Spinal cord (tissue), 9 donors: ENCODE measurements at regions not wholly inside any gene's neighbourhood (a gene's known extent, or its start where the extent isn't known, plus 50 kb on each side); places are given as distances from the start of the nearest gene placed in this dataset.
A peak's percentile ranks its signal among the peaks of the same experiment; 100 is the strongest.

Experiments used
- DNase-seq, 6 donors: peaks; one replicate each; pipeline versions ENCODE4 v3.0.0 to v3.0.0-alpha.2; 2013 to 2015; ENCODE audit warnings: low spot score in 6 of 6, low read depth in 4 of 6
- H3K27ac ChIP-seq: one replicate; pipeline ENCODE4 v1.5.1; 2013; ENCODE audit warnings: low read depth, low read length, control low read depth
- H3K27me3 ChIP-seq: one replicate; pipeline ENCODE4 v1.6.1; 2013; ENCODE audit warnings: low read length; ENCODE audit not compliant: control insufficient read depth, insufficient read depth
- H3K36me3 ChIP-seq: one replicate; pipeline ENCODE4 v1.6.1; 2013; ENCODE audit warnings: low read length; ENCODE audit not compliant: control insufficient read depth, insufficient read depth
- H3K4me1 ChIP-seq: one replicate; pipeline ENCODE4 v1.6.1; 2013; ENCODE audit warnings: low read length; ENCODE audit not compliant: control insufficient read depth, insufficient read depth
- H3K4me3 ChIP-seq: one replicate; pipeline ENCODE4 v1.5.1; 2013; ENCODE audit warnings: low read depth, low read length, control low read depth
- H3K9me3 ChIP-seq: one replicate; pipeline ENCODE4 v1.6.1; 2013; ENCODE audit warnings: low read length; ENCODE audit not compliant: control insufficient read depth, insufficient read depth
- WGBS: methylation state at CpG from one replicate; pipeline ENCODE4 v1.1.5; 2013; ENCODE audit warnings: missing lambda C conversion rate; ENCODE audit not compliant: insufficient coverage; 5-methylcytosine and 5-hydroxymethylcytosine counted together
- donor health status: healthy.

DNA sequence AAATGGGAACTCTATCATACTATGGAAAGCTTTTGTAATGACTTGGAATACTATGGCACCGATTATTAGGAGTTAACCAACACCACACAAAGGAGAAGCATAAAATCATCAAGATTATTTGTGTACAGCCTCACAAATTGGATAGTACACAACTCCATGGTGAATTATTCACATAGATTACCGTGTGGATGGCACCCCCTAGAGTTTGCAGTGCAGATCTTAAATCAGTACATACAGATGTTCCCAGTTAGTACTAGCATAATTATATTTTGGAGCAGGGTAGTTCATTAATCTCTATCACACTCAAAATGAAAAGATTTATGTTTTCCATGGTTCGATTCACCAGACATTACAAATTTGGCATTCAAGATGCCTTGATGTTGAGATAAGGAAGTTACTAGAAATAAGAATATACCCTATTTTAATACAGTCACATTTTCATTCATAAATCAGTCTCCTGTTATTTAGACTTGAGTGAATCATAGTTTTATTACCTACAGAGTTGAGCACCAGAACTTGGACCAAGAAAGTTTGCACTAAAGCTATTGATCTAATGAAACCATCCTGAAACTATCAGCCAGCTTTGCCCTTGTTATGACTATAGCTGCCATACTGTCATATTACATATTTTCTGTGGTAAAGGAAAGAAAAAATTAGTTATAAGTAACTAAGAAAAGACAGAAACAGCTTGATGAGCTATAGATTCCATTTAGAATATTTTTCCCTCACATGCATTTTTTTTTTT is 531.8 kb downstream of the GLUD2 start:
- peak in 2 of 6 donors; percentile 15 to 42 for DNase-seq
- no peaks in the 10 kb centered on the region for H3K4me1 ChIP-seq
- H3K9me3 ChIP-seq: no peaks in the 10 kb centered on the region
- WGBS: no CpG with 5 or more reads among the region's 3 CpGs
- no peak overlapping the region for H3K27ac ChIP-seq
- H3K4me3 ChIP-seq: no peak overlapping the region
- H3K36me3 ChIP-seq: no peaks in the 10 kb centered on the region
- H3K27me3 ChIP-seq: no peaks in the 10 kb centered on the region

DNA sequence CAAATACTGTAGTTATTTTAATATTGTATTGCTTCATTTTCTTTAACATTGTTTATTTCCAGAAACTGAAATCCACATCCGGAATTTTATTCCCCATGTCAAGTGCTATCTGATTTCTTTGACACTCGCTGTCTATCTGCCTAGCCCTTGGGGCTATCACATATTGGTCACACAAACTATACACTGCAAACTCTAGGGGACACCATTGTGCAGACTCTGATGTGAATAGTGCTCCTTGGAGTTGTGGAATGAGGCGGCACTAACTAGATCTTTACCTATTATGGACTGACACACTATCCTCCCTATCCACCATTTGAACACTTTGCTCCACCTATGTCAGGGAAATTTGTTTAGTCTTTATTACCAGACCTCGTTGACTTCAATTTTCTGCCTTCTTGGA is 534.5 kb downstream of the GLUD2 start:
- Histone ChIP-seq H3K27ac (no peak overlapping the region), H3K4me1 (no peaks in the 10 kb centered on the region), H3K9me3 (no peaks in the 10 kb centered on the region), H3K36me3 (no peaks in the 10 kb centered on the region), H3K4me3 (no peak overlapping the region), H3K27me3 (no peaks in the 10 kb centered on the region)
- WGBS: 0% methylated on average over 2 of the region's 4 CpGs
- DNase-seq: no peak

GRCh38 chrX:121585626-121586025 is 538.2 kb downstream of the GLUD2 start:
- Histone ChIP-seq H3K4me1 (no peaks in the 10 kb centered on the region), H3K9me3 (no peaks in the 10 kb centered on the region), H3K36me3 (no peaks in the 10 kb centered on the region), H3K27ac (no peak overlapping the region), H3K27me3 (no peaks in the 10 kb centered on the region), H3K4me3 (no peak overlapping the region)
- no CpG with 5 or more reads among the region's 3 CpGs for WGBS
- peak in 1 of 6 donors; percentile 18 for DNase-seq

DNA sequence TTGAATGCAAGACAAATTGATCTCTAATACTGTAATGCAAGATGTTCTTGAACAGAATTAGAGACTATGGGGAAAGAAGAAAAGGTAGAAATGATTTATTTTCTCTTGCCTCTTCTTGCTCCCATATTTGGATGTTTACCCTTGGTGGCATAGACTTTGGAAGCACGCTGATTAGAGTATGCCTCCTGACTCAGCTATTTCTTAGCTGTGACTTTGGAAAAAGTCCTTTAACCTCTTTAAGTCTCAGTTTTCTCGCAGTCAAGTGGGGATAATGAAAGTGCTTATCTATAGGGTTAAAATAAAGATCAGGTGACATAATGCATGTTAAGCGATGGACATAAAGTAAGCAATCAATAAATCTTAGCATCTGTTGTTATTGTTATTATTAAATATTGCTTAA is 545.5 kb downstream of the GLUD2 start:
- DNase-seq: no peak
- H3K4me3 ChIP-seq: no peak overlapping the region
- H3K9me3 ChIP-seq: no peaks in the 10 kb centered on the region
- no peaks in the 10 kb centered on the region for H3K36me3 ChIP-seq
- WGBS: 40% methylated on average over 1 of the region's 3 CpGs
- H3K27ac ChIP-seq: no peak overlapping the region
- no peaks in the 10 kb centered on the region for H3K27me3 ChIP-seq
- no peaks in the 10 kb centered on the region for H3K4me1 ChIP-seq

- Histone ChIP-seq H3K36me3 (no peaks in the 10 kb centered on the region), H3K9me3 (no peaks in the 10 kb centered on the region), H3K27ac (no peak overlapping the region), H3K27me3 (no peaks in the 10 kb centered on the region), H3K4me1 (no peaks in the 10 kb centered on the region), H3K4me3 (no peak overlapping the region)
- DNase-seq: no peak
- 80% methylated on average over 1 of the region's 2 CpGs for WGBS
Measured at GRCh38 chrX:121598356-121598755, 550.9 kb downstream of the GLUD2 start.

DNA sequence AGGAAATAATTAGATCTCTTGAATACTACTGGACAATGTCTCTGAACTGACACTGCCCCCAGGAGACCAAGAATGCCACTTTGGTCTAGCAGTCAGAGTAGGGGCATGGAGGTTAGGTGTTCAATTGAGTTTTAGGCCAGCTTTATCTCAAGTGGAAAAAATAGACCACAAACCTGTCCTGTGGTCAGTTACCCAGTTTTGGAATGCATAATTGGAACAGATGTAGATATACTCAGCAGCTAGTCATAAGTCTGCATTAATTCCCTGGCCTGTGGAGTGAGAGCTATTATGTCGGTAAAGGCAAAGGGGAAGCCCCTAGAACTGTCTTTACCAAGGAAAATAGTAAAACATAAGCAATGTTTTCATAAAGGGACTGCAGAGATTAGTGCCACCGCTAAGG is 587.7 kb downstream of the GLUD2 start:
- Histone ChIP-seq H3K4me1 (no peaks in the 10 kb centered on the region), H3K9me3 (no peaks in the 10 kb centered on the region), H3K36me3 (no peaks in the 10 kb centered on the region), H3K4me3 (no peak overlapping the region), H3K27me3 (no peaks in the 10 kb centered on the region), H3K27ac (no peak overlapping the region)
- no CpG with 5 or more reads among the region's 2 CpGs for WGBS
- DNase-seq: no peak

- Histone ChIP-seq H3K9me3 (no peaks in the 10 kb centered on the region), H3K27me3 (no peaks in the 10 kb centered on the region), H3K4me3 (no peak overlapping the region), H3K36me3 (no peaks in the 10 kb centered on the region), H3K4me1 (no peaks in the 10 kb centered on the region), H3K27ac (no peak overlapping the region)
- peak in 1 of 6 donors; percentile 1 for DNase-seq
Measured at GRCh38 chrX:121639781-121640180, 592.4 kb downstream of the GLUD2 start.

DNA sequence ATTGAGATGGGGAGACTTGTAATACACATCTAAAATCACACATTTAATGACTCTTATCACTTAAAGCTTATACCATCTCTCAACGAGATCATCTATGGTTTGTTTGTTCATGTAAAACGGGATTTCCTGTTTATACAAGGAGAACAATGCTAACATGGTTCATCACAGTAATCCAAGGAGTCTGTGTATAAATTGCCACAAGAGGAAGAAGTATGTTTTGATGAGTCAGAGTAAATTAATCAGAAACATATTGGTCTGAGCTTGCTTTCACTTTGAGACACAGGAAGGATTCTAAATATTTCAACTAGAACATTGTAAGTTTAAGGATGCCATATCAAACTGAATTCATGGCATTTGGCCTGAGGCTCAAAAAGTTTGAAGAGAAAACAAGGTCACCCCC is 594.1 kb downstream of the GLUD2 start:
- Histone ChIP-seq H3K9me3 (no peaks in the 10 kb centered on the region), H3K4me1 (no peaks in the 10 kb centered on the region), H3K36me3 (no peaks in the 10 kb centered on the region), H3K27ac (no peak overlapping the region), H3K27me3 (no peaks in the 10 kb centered on the region), H3K4me3 (no peak overlapping the region)
- no CpG with 5 or more reads among the region's 2 CpGs for WGBS
- no peak for DNase-seq

DNA sequence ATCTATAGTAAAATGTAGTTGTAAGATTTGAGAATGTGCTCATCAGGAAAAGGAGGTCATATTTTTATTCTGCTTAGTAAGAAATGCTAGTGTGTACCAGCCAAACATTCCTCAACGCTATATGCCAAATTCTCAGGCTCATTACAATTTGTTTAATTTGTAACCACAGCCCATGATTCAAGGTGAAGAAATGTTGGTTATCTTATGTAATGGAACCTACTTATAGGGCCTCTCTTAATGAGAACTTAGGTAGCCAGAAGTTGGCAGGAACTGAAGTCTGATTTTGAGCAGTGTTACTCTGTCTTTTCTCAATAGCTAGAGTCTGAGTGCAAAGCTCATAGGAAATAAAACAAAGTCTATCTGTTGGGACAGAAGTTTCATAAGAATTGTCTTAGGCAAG is 595.0 kb downstream of the GLUD2 start:
- H3K27ac ChIP-seq: no peak overlapping the region
- H3K4me3 ChIP-seq: no peak overlapping the region
- H3K9me3 ChIP-seq: no peaks in the 10 kb centered on the region
- no peaks in the 10 kb centered on the region for H3K27me3 ChIP-seq
- WGBS: no CpG with 5 or more reads among the region's 1 CpG
- no peak for DNase-seq
- no peaks in the 10 kb centered on the region for H3K4me1 ChIP-seq
- H3K36me3 ChIP-seq: no peaks in the 10 kb centered on the region

- no peaks in the 10 kb centered on the region for H3K27me3 ChIP-seq
- no peak for DNase-seq
- no peaks in the 10 kb centered on the region for H3K9me3 ChIP-seq
- no peak overlapping the region for H3K4me3 ChIP-seq
- no peak overlapping the region for H3K27ac ChIP-seq
- H3K4me1 ChIP-seq: no peaks in the 10 kb centered on the region
- H3K36me3 ChIP-seq: no peaks in the 10 kb centered on the region
Measured at GRCh38 chrX:121649417-121649816, 602.0 kb downstream of the GLUD2 start.
